ENCODE measurements at regions not wholly inside any gene's neighbourhood (a gene's known extent, or its start where the extent isn't known, plus 50 kb on each side); places are given as distances from the start of the nearest gene placed in this dataset.
"Not testable (repeated sequence)": the region's sequence is repeated elsewhere in the genome, so short reads cannot be mapped to it uniquely, and the experiment has no call there.

DNA sequence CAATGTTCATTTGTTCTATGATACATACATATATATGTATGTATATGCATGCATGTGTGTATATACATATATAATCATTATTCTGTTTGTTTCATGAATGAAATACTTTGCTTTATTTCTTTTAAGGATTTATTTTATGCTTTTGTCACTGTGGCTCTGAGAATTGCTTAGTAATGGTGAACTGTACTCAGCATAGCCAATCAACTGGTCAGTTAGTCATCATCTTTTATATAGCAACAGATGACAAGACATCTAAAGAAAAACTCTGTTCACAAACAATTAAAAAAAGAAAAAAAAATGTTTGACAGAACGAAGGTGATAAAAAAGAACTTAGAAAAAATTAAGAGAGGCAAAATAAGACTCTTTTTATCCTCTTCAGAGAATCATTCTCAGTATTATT lies 1440.3 kb downstream of the PCDH9 start:
- H3K36me3 Mint-ChIP-seq = no peaks in the 10 kb centered on the region
- no peaks in the 10 kb centered on the region for H3K27me3 Mint-ChIP-seq
- no peak overlapping the region for H3K4me3 Mint-ChIP-seq
- ATAC-seq (replicated peaks) (no peak), DNase-seq (no peak)
- H3K27ac Mint-ChIP-seq = no peak overlapping the region
- H3K4me1 Mint-ChIP-seq = no peaks in the 10 kb centered on the region
- no peaks in the 10 kb centered on the region for H3K9me3 Mint-ChIP-seq

DNA sequence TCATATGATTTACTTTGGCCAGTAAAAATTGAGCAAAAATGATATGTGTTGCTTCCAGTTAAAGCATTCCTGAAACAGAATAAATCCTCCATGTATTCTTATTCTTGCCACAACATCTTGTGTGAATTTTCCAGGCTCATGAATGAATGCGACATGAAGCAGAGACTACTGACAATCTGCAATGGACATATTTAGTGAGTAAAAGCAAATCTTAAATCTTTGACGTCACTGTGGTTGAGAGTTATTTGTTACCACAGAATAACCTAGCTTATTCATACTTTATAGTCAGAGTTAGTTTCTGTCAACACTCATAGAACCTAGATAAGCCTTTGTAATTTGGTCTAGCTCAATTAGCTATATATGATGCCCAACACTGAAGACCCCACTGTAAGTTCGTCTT lies 1443.1 kb downstream of the PCDH9 start:
- no peaks in the 10 kb centered on the region for H3K9me3 Mint-ChIP-seq
- ATAC-seq (replicated peaks) (no peak), DNase-seq (no peak)
- no peaks in the 10 kb centered on the region for H3K4me1 Mint-ChIP-seq
- no peak overlapping the region for H3K27ac Mint-ChIP-seq
- no peak overlapping the region for H3K4me3 Mint-ChIP-seq
- H3K36me3 Mint-ChIP-seq = no peaks in the 10 kb centered on the region
- H3K27me3 Mint-ChIP-seq = no peaks in the 10 kb centered on the region

DNA sequence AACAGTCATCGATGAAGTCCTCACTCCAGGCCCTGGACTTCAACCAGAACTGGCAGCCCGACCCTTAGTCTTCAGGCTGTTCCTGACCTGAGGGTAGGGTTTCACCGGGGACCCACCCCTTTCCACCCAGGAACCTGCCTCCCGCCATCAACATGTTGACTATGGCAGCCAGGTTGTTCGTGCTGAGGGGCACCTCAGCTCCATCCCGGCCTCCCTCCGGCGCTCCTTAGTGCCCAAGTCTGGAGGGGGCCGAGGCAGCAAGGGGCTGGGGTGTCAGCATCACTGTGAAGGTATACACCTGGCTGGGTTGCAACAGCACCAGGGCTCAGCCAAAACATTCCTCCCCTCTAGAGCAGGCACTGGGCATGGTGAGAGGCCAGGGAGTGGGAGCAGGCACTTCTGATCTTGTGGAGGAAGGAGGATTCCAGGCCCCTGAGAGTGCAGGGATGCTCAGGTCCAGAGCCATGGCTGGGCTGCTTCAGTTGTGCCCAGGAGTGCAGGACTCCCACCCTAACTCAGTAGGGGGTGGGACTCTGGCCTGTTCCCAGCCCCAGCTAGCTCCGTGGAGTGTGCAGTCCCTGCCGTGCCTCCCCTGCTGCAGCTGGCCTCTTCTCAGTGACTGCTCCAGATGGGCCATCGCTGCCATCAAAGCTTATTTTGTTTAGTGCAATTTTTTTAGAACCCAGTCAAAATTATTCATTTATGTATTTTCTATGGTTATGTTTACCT lies 1445.9 kb downstream of the PCDH9 start:
- no peaks in the 10 kb centered on the region for H3K9me3 Mint-ChIP-seq
- no peaks in the 10 kb centered on the region for H3K36me3 Mint-ChIP-seq
- no peak overlapping the region for H3K4me3 Mint-ChIP-seq
- no peaks in the 10 kb centered on the region for H3K27me3 Mint-ChIP-seq
- DNase-seq (no peak), ATAC-seq (replicated peaks) (peak in 1 of 2 donors; percentile 19)
- H3K4me1 Mint-ChIP-seq = no peaks in the 10 kb centered on the region
- no peak overlapping the region for H3K27ac Mint-ChIP-seq

DNA sequence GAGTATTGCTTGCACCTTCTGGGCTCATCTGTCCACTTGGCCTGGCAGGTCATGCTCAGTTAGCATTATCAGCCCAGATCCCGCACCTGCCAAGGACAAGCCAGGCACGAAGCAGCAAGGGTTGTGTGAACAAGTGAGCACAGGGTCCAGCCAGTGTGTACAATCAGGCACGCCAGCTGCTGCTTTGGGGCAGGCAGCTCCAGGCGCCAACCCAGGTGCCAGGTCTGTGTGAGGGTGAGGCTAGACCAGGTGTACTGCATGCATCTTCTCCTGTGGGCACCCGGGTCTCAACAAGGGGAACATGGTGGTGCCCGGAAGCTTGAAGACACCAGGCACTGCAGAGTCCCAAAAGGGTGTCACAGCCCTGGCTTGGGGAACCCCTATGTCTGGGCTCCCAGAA lies 1446.8 kb downstream of the PCDH9 start:
- DNase-seq = no peak
- H3K4me3 Mint-ChIP-seq = no peak overlapping the region
- ATAC-seq (replicated peaks) = peak; percentile 12 to 19

DNA sequence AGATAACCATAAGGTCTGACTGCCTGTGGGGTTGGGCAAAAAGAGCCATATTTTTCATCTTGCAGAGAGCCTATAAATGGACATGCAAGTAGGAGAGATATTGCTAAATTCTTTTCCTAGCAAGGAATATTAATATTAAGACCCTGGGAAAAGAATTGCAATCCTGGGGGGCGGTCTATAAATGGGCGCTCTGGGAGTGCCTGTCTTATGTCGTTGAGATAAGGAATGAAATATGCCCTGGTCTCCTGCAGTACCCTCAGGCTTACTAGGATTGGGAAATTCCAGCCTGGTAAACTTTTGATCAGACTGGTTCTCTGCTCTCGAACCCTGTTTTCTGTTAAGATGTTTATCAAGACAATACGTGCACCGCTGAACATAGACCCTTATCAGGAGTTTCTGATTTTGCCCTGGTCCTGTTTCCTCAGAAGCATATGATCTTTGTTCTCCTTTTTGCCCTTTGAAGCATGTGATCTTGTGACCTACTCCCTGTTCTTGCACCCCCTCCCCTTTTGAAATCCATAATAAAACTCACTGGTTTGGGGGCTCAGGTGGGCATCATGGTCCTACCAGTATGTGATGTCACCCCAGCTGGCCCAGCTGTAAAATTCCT lies 1458.3 kb downstream of the PCDH9 start:
- H3K4me3 Mint-ChIP-seq, H3K36me3 Mint-ChIP-seq: not testable (repeated sequence)

More for the DNA sequence above, 1446.8 kb downstream of the PCDH9 start:
- Mint-ChIP-seq H3K27me3 (no peaks in the 10 kb centered on the region), H3K4me1 (no peaks in the 10 kb centered on the region), H3K27ac (no peak overlapping the region), H3K36me3 (no peaks in the 10 kb centered on the region), H3K9me3 (peaks cover 0 to 3% of the 10 kb centered on the region in 2 donors)

DNA sequence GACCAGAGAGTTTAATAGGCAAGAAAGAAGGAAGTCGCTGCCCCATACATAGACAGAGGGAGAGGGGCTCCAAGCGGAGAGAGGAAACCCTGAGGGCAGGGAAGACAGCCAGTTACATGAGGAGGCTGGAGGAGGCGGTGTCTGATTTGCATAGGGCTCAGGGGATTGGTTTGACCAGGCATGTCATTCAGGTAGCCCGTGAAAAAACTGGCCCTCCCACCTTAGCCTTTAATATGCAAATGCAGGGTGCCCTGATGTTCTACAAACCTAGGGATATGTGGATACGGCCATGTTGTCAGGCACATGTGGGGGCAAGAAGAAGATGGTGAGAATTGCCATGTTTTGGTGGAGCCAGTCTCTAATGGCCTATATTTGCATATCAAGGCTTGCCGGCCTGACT lies 1461.6 kb downstream of the PCDH9 start:
- Mint-ChIP-seq H3K4me1 (no peaks in the 10 kb centered on the region), H3K27me3 (no peaks in the 10 kb centered on the region)

More for the DNA sequence above, 1458.3 kb downstream of the PCDH9 start:
- not testable (repeated sequence) for H3K4me1 Mint-ChIP-seq; H3K27ac Mint-ChIP-seq; DNase-seq; ATAC-seq (replicated peaks); H3K27me3 Mint-ChIP-seq
- H3K9me3 Mint-ChIP-seq = peaks cover 11 to 17% of the 10 kb centered on the region in 2 donors

DNA sequence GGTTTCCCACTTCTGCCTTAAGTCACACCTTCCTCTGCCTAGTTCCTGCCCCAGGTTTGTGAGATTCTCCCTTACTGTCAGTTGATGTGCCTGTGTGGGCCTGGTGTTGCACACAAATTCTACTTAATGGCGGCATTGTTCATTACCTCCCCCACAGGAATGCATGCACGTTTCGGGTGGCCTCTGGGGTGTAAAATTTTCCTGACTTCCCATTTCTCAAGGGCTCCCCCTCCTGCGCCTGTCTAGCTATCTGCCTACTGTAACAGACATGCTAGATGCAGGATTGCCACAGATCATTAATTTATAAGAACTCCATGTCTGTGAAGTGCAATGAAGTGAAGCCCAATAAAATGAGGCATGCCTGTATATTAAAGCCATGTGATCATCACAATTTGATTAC lies 1466.3 kb downstream of the PCDH9 start:
- H3K27ac Mint-ChIP-seq = no peak overlapping the region
- peaks cover 11 to 12% of the 10 kb centered on the region in 2 donors for H3K9me3 Mint-ChIP-seq
- H3K4me3 Mint-ChIP-seq = no peak overlapping the region
- no peaks in the 10 kb centered on the region for H3K4me1 Mint-ChIP-seq
- H3K36me3 Mint-ChIP-seq = no peaks in the 10 kb centered on the region
- no peak for ATAC-seq (replicated peaks)
- no peak for DNase-seq
- no peaks in the 10 kb centered on the region for H3K27me3 Mint-ChIP-seq

More for the DNA sequence above, 1461.6 kb downstream of the PCDH9 start:
- no peak for ATAC-seq (replicated peaks)
- no peak overlapping the region for H3K27ac Mint-ChIP-seq
- no peak for DNase-seq
- peaks cover 11 to 15% of the 10 kb centered on the region in 2 donors for H3K9me3 Mint-ChIP-seq
- H3K4me3 Mint-ChIP-seq = no peak overlapping the region
- H3K36me3 Mint-ChIP-seq = no peaks in the 10 kb centered on the region

DNA sequence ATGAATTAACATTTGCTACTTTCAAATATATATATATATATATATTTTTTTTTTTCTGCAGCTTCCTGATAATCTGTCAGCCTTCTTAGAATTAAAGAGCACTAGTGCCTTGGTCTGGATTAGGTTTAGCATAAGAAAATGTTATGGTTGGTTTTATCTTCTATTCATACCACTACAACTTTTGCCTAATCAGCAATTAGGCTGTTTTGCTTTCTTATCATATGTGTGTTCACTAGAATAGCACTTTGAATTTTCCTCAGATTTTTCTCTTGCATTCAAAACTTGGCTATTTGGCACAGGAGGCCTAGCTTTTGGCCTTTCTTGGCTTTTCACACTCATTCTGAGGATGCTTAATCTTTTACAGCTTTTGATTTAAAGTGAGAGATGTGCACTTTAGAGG lies 1468.1 kb downstream of the PCDH9 start:
- Mint-ChIP-seq H3K4me1 (no peaks in the 10 kb centered on the region), H3K27me3 (no peaks in the 10 kb centered on the region), H3K36me3 (no peaks in the 10 kb centered on the region), H3K4me3 (no peak overlapping the region), H3K9me3 (peaks cover 17 to 18% of the 10 kb centered on the region in 2 donors), H3K27ac (no peak overlapping the region)
- no peak for ATAC-seq (replicated peaks)
- DNase-seq = no peak

DNA sequence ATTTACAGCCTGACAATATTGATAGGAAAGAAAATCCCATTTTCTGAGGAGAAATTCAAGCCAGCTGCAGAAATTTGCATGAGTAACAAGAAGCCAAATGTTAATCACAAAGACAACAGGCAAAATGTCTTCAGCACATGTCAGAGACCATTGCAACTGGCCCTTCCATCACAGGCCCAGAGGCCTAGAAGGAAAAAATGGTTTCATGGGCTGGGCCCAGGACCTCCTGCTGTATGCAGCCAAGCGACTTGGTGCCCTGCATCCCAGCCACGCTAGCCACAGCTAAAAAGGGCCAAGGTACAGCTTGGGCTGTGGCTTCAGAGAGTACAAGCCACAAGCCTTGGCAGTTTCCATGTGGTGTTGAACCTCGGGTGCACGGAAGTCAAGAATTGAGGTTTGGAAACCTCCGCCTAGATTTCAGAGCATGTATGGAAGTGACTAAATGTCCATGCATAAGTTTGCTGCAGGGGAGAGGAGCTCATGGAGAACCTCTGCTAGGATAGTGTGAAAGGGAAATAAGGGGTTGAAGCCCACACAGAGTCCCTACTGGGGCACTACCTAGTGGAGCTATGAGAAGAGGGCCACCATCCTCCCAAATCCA lies 1474.0 kb downstream of the PCDH9 start:
- DNase-seq = no peak
- Mint-ChIP-seq H3K27me3 (no peaks in the 10 kb centered on the region), H3K27ac (no peak overlapping the region), H3K9me3 (peaks cover 18 to 20% of the 10 kb centered on the region in 2 donors), H3K4me3 (no peak overlapping the region), H3K4me1 (no peaks in the 10 kb centered on the region), H3K36me3 (no peaks in the 10 kb centered on the region)
- no peak for ATAC-seq (replicated peaks)

DNA sequence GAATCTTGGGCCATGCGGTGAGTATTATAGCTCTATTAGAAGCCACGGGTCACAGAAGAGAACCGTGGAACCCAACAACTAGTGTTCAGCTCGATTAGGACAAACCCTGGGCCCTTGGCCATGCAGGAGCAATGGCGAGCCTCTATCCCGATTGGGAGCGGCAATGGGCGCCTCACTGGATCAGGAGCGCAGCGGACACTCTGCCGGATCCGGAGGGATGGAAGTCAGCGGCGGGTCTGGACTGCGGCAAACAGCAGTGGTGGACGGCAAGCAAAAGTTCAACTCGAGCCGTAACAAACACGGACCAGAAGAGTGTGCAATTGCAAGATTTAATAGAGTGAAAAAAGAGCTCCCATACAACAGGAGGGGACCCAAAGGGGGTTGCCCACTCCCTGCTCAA lies 1481.9 kb downstream of the PCDH9 start:
- Mint-ChIP-seq H3K27me3 (no peaks in the 10 kb centered on the region), H3K4me3 (no peak overlapping the region), H3K36me3 (no peaks in the 10 kb centered on the region), H3K9me3 (peaks cover 2 to 4% of the 10 kb centered on the region in 2 donors), H3K4me1 (no peaks in the 10 kb centered on the region), H3K27ac (no peak overlapping the region)
- DNase-seq (no peak), ATAC-seq (replicated peaks) (no peak)

DNA sequence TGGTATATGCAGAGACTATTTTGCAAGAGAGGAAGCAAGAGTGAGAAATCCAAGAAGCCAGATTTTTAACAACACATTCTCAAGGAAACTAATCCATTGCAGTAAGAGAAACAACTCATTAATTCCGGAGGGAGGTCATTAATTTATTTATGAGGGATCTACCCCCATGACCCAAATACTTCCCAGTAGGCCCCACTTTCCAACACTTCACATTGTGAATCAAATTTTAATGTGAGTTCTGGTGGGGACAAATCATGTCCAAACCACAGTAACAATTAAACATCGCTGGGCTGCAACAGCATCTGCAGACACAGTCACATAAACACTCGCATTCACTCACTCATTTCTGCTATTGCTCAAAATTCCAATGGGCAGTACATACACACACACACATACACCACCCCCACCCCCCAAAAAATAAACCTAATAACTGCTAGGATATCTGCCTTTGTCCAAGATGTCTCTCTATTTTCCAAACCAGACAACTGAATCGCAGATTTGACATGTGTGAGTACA lies 1483.7 kb downstream of the PCDH9 start:
- Mint-ChIP-seq H3K4me1 (no peaks in the 10 kb centered on the region), H3K4me3 (no peak overlapping the region), H3K9me3 (peaks cover 2 to 4% of the 10 kb centered on the region in 2 donors), H3K36me3 (no peaks in the 10 kb centered on the region), H3K27me3 (no peaks in the 10 kb centered on the region), H3K27ac (no peak overlapping the region)
- ATAC-seq (replicated peaks) (no peak), DNase-seq (no peak)

DNA sequence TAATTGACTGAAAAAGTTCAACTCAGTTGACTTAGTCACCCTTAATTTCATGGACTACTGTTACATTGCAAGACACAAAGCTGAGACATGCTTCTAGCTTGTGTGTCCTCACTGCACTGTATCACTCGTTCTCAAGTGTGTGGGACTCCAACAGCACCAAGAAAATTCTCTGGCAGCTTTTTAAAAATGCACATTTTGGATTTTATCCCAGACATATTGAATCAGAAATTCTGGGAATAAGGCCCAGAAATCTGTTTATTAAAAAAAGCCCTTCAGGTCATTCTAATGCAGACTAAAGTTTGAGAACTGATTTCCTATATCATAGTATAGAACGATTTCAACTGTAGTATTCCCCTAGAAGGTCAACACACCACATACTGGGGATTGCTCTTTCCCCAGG lies 1485.3 kb downstream of the PCDH9 start:
- ATAC-seq (replicated peaks) = no peak
- Mint-ChIP-seq H3K4me1 (no peaks in the 10 kb centered on the region), H3K4me3 (no peak overlapping the region), H3K9me3 (peaks cover 2 to 4% of the 10 kb centered on the region in 2 donors), H3K27me3 (no peaks in the 10 kb centered on the region), H3K27ac (no peak overlapping the region), H3K36me3 (no peaks in the 10 kb centered on the region)
- DNase-seq = no peak

DNA sequence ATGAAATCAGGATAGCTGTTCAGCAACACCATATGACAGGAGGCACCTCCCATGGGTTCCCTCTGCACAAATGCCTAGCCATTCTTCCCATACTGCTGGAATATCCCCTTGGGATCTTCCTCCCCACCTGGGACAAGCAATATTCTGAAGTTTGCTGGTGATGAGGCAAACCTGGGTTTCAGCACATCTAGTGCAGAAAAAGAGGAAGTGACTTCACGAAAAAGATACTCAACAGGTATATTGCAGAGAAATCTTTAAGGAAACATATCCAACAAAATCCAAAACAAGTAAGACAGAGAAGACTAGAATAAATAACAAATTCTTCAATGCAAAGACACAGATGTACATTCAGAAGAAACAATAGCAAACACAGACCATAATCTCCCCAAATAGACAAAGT lies 1497.0 kb downstream of the PCDH9 start:
- no peak for ATAC-seq (replicated peaks)

DNA sequence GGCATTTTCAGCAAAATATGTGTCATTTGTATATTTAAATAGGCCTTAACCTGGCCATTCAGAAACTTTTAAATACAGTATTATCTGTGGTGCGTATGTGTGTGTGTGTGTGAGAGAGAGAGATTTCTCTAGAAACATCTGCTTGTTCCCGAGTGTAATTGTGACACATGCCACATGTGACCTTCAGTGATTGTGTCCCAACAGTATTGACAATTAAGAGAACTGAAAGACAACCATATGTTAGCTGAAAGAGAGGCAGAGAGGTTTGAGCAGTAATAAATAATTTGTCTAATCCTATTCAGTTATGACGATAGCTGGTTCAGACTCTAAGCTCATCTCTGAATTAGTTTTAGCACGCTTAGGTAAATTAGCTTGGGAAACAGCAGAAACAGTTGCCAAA lies 1503.1 kb downstream of the PCDH9 start:
- H3K9me3 Mint-ChIP-seq = no peaks in the 10 kb centered on the region
- no peaks in the 10 kb centered on the region for H3K4me1 Mint-ChIP-seq
- ATAC-seq (replicated peaks) (no peak), DNase-seq (no peak)
- no peaks in the 10 kb centered on the region for H3K36me3 Mint-ChIP-seq
- H3K27ac Mint-ChIP-seq = no peak overlapping the region
- no peak overlapping the region for H3K4me3 Mint-ChIP-seq
- no peaks in the 10 kb centered on the region for H3K27me3 Mint-ChIP-seq

More for the DNA sequence above, 1497.0 kb downstream of the PCDH9 start:
- Mint-ChIP-seq H3K27ac (no peak overlapping the region), H3K36me3 (no peaks in the 10 kb centered on the region), H3K4me3 (no peak overlapping the region), H3K4me1 (no peaks in the 10 kb centered on the region), H3K9me3 (peaks cover 6 to 8% of the 10 kb centered on the region in 2 donors), H3K27me3 (no peaks in the 10 kb centered on the region)
- DNase-seq = no peak

DNA sequence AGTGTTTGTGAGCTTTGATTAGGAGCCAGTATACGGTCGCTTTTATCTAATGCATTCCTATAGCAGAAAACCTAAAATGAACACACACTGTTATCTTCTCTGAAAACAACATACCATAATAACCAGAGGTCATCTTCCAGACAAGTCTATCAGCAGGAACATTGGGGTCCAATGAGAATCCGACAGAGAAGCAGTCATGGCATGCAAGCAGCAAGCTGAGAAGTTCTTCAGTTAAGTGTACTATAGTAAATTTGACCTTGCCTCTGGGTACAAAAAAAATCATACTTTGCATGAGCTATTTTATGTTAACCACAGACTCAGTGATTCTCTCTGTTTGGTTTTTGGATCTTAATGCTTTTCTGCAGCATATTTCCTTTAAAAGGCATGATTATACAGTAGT lies 1505.1 kb downstream of the PCDH9 start:
- Mint-ChIP-seq H3K27ac (no peak overlapping the region), H3K4me1 (no peaks in the 10 kb centered on the region), H3K4me3 (no peak overlapping the region), H3K9me3 (no peaks in the 10 kb centered on the region), H3K27me3 (no peaks in the 10 kb centered on the region), H3K36me3 (no peaks in the 10 kb centered on the region)
- DNase-seq (no peak), ATAC-seq (replicated peaks) (no peak)
